H1 (cell line): ENCODE measurements at regions not wholly inside any gene's neighbourhood (a gene's known extent, or its start where the extent isn't known, plus 50 kb on each side); places are given as distances from the start of the nearest gene placed in this dataset.

Experiments used
- CTCF ChIA-PET: fragments of 300-600 bp; sonication (Branson Sonifier 250); formaldehyde crosslinking; loops from one replicate; lab custom pipeline; 2021; ENCODE audit not compliant: partially characterized antibody; lab: Charles Lee
- POLR2A ChIA-PET: fragments of 300-600 bp; sonication (Branson Sonifier 250); formaldehyde crosslinking; loops from one replicate; lab custom pipeline; 2021; ENCODE audit warnings: inconsistent platforms; ENCODE audit not compliant: partially characterized antibody; lab: Charles Lee
- DNase-seq, 2 experiments: peaks; one replicate each; pipeline versions ENCODE4 v3.0.0 to v3.0.0-alpha.2; 2010 to 2022; ENCODE audit warnings: low spot score in 2 of 2, low read depth in 1 of 2, mixed read lengths in 1 of 2
- FAIRE-seq: peaks from 2 replicates; lab custom pipeline; 2011; peaks lifted over from hg19 to GRCh38; lab: Jason Lieb, UNC
- H2AFZ ChIP-seq: 2 replicates; pipeline ENCODE4 v1.8.1; 2012; ENCODE audit warnings: low read length, inconsistent platforms
- H2AK5ac ChIP-seq: 2 replicates; pipeline ENCODE4 v1.6.1; 2013; ENCODE audit warnings: low read depth, low read length
- H2BK120ac ChIP-seq: replicated peaks from 2 replicates; pipeline ENCODE3; 2013; ENCODE audit warnings: low read depth, low read length, inconsistent platforms
- H2BK12ac ChIP-seq: 2 replicates; pipeline ENCODE4 v1.6.1; 2013; ENCODE audit warnings: low read depth, low read length
- H2BK15ac ChIP-seq: 2 replicates; pipeline ENCODE4 v1.6.1; 2013; ENCODE audit warnings: low read length
- H2BK20ac ChIP-seq: 2 replicates; pipeline ENCODE4 v1.6.1; 2013; ENCODE audit warnings: low read length
- H2BK5ac ChIP-seq: 2 replicates; pipeline ENCODE4 v1.6.1; 2013; ENCODE audit warnings: low read depth, low read length
- H3K14ac ChIP-seq: 2 replicates; pipeline ENCODE4 v1.6.1; 2013; ENCODE audit warnings: inconsistent platforms; ENCODE audit not compliant: insufficient read length
- H3K18ac ChIP-seq: 2 replicates; pipeline ENCODE4 v1.6.1; 2013; ENCODE audit warnings: low read length; ENCODE audit errors: extremely low read depth
- H3K23ac ChIP-seq: 2 replicates; pipeline ENCODE4 v1.6.1; 2013; ENCODE audit warnings: inconsistent platforms; ENCODE audit not compliant: insufficient read length
- H3K23me2 ChIP-seq: 2 replicates; pipeline ENCODE4 v1.6.1; 2013; ENCODE audit warnings: low read depth, low read length
- H3K27ac ChIP-seq: 2 replicates; pipeline ENCODE4 v1.6.1; 2011; ENCODE audit warnings: low read depth, low read length, inconsistent platforms
- H3K27me3 ChIP-seq, 4 experiments: replicated peaks in 1 of 4; 1 replicate in 1 of 4; 2 replicates in 3 of 4; pipeline versions ENCODE4 v1.6.1 to v1.8.1; 2011 to 2013; ENCODE audit warnings: low read length in 3 of 4, mild to moderate bottlenecking in 3 of 4, inconsistent platforms in 2 of 4, mixed read lengths in 2 of 4, moderate library complexity in 1 of 4; ENCODE audit not compliant: control insufficient read depth in 3 of 4, insufficient read depth in 3 of 4; ENCODE audit errors: extremely low read depth in 1 of 4
- H3K36me3 ChIP-seq, 4 experiments: 2 replicates each; pipeline versions ENCODE4 v1.6.1 to v1.8.1; 2011 to 2013; ENCODE audit warnings: mild to moderate bottlenecking in 4 of 4, low read length in 3 of 4, moderate library complexity in 2 of 4, control low read depth in 1 of 4, inconsistent platforms in 1 of 4; ENCODE audit not compliant: insufficient read depth in 4 of 4, control insufficient read depth in 2 of 4
- H3K4ac ChIP-seq: replicated peaks from 2 replicates; pipeline ENCODE3; 2013; ENCODE audit warnings: low read length, low read depth, mixed read lengths, inconsistent platforms; ENCODE audit not compliant: insufficient read length
- H3K4me1 ChIP-seq, 4 experiments: replicated peaks in 1 of 4; 1 replicate in 1 of 4; 2 replicates in 3 of 4; pipeline versions ENCODE4 v1.6.1 to v1.8.1; 2011 to 2013; ENCODE audit warnings: low read length in 3 of 4, inconsistent platforms in 2 of 4, mixed read lengths in 1 of 4; ENCODE audit not compliant: insufficient read depth in 4 of 4, control insufficient read depth in 3 of 4
- H3K4me2 ChIP-seq, 2 experiments: 2 replicates each; pipeline versions ENCODE4 v1.6.1 to v1.8.1; 2011 to 2013; ENCODE audit warnings: low read depth in 2 of 2, low read length in 2 of 2, control low read depth in 1 of 2, inconsistent platforms in 1 of 2, mild to moderate bottlenecking in 1 of 2; ENCODE audit not compliant: insufficient read depth in 1 of 2
- H3K4me3 ChIP-seq, 4 experiments: fragments of 200-600, 300-600 bp in 1 of 4; sonication (generic), shearing (Covaris generic), sonication (Bioruptor Twin) in 1 of 4; 2 replicates each; pipeline versions ENCODE4 v1.5.1 to v1.8.1; 2011 to 2016; ENCODE audit warnings: low read length in 4 of 4, low read depth in 3 of 4, control low read depth in 2 of 4, inconsistent platforms in 2 of 4, mild to moderate bottlenecking in 2 of 4, mixed read lengths in 1 of 4, moderate library complexity in 1 of 4; ENCODE audit not compliant: insufficient read depth in 2 of 4; ENCODE audit errors: extremely low read depth in 1 of 4
- H3K56ac ChIP-seq: replicated peaks from 2 replicates; pipeline ENCODE3; 2013; ENCODE audit warnings: low read depth, mild to moderate bottlenecking, mixed read lengths, low read length, inconsistent platforms; ENCODE audit not compliant: insufficient read length
- H3K79me1 ChIP-seq: 2 replicates; pipeline ENCODE4 v1.6.1; 2013; ENCODE audit warnings: low read depth, low read length, control low read depth
- H3K79me2 ChIP-seq, 2 experiments: 2 replicates each; pipeline versions ENCODE4 v1.6.1 to v1.8.1; 2012 to 2013; ENCODE audit warnings: low read length in 2 of 2, mild to moderate bottlenecking in 2 of 2, inconsistent platforms in 1 of 2; ENCODE audit not compliant: insufficient read depth in 2 of 2, control insufficient read depth in 1 of 2
- H3K9ac ChIP-seq, 4 experiments: replicated peaks in 1 of 4; 1 replicate in 1 of 4; 2 replicates in 3 of 4; pipeline versions ENCODE4 v1.6.1 to v1.8.1; 2011 to 2013; ENCODE audit warnings: low read depth in 3 of 4, low read length in 3 of 4, control low read depth in 2 of 4, mild to moderate bottlenecking in 2 of 4, moderate library complexity in 2 of 4, inconsistent platforms in 1 of 4; ENCODE audit errors: extremely low read depth in 1 of 4
- H3K9me3 ChIP-seq, 2 experiments: 2 replicates each; pipeline versions ENCODE4 v1.6.1 to v1.8.1; 2012 to 2013; ENCODE audit warnings: mild to moderate bottlenecking in 2 of 2, moderate library complexity in 2 of 2, control low read depth in 1 of 2, inconsistent platforms in 1 of 2, low read depth in 1 of 2, low read length in 1 of 2, mixed read lengths in 1 of 2; ENCODE audit not compliant: insufficient read depth in 2 of 2
- H4K20me1 ChIP-seq, 2 experiments: replicated peaks in 1 of 2; 2 replicates each; pipeline versions ENCODE3 to v1.8.1; 2011 to 2013; ENCODE audit warnings: inconsistent platforms in 2 of 2, low read length in 2 of 2, mild to moderate bottlenecking in 1 of 2; ENCODE audit not compliant: insufficient read depth in 2 of 2, control insufficient read depth in 1 of 2
- H4K5ac ChIP-seq: 2 replicates; pipeline ENCODE4 v1.6.1; 2013; ENCODE audit warnings: low read length, low read depth, mixed read lengths, inconsistent platforms; ENCODE audit not compliant: insufficient read length
- H4K8ac ChIP-seq: 2 replicates; pipeline ENCODE4 v1.8.0; 2013; ENCODE audit warnings: mild to moderate bottlenecking, moderate library complexity, low read length, inconsistent platforms; ENCODE audit not compliant: insufficient read depth; ENCODE audit errors: extremely low read depth
- H4K91ac ChIP-seq: replicated peaks from 2 replicates; pipeline ENCODE3; 2013; ENCODE audit warnings: low read length, mixed read lengths, inconsistent platforms; ENCODE audit not compliant: insufficient read length
- CREB1 ChIP-seq: IDR thresholded peaks from 2 replicates; pipeline ENCODE4 v1.6.1; 2012; ENCODE audit warnings: inconsistent platforms
- CTCF ChIP-seq, 3 experiments: IDR thresholded peaks; 1 replicate in 2 of 3; 2 replicates in 1 of 3; pipeline versions ENCODE4 v1.5.1 to v1.6.1; 2011; ENCODE audit warnings: low read length in 3 of 3, mild to moderate bottlenecking in 3 of 3, inconsistent platforms in 2 of 3, low read depth in 1 of 3, moderate library complexity in 1 of 3; ENCODE audit not compliant: insufficient read depth in 1 of 3; ENCODE audit errors: control extremely low read depth in 1 of 3
- HDAC2 ChIP-seq, 2 experiments: fragments of 300-600 bp in 1 of 2; sonication (generic) in 1 of 2; IDR thresholded peaks; 2 replicates each; pipeline ENCODE4 v1.6.1; 2011 to 2012; ENCODE audit warnings: low read depth in 2 of 2, low read length in 2 of 2, mild to moderate bottlenecking in 2 of 2, moderate library complexity in 2 of 2, borderline replicate concordance in 1 of 2, inconsistent platforms in 1 of 2
- RAD21 ChIP-seq, 2 experiments: IDR thresholded peaks in 1 of 2; conservative IDR thresholded peaks in 1 of 2; 2 replicates each; pipeline ENCODE4 v1.6.1; 2011; ENCODE audit warnings: low read depth in 2 of 2, low read length in 2 of 2, improper control_type of control experiment in 1 of 2, inconsistent platforms in 1 of 2, mild to moderate bottlenecking in 1 of 2, moderate library complexity in 1 of 2
- TAF7 ChIP-seq: optimal IDR thresholded peaks from 2 replicates; pipeline ENCODE3; 2011; ENCODE audit warnings: low read depth, mild to moderate bottlenecking, inconsistent platforms, low read length, moderate library complexity, borderline replicate concordance
- WGBS, 2 experiments: shearing (Covaris generic) in 1 of 2; methylation state at CpG; one replicate each; pipeline versions ENCODE4 v1.1.6 to v1.1.7; 2013 to 2015; ENCODE audit warnings: low lambda C conversion rate in 2 of 2, mixed read lengths in 2 of 2, inconsistent platforms in 1 of 2, low coverage in 1 of 2, missing lambda C conversion rate in 1 of 2; ENCODE audit not compliant: insufficient replicate concordance in 2 of 2, insufficient coverage in 1 of 2, insufficient read length in 1 of 2; ENCODE audit errors: extremely low coverage in 1 of 2, missing lambda C conversion rate in 1 of 2; 5-methylcytosine and 5-hydroxymethylcytosine counted together

GRCh38 chr5:129852747-129853352 is 51.4 kb upstream of the CHSY3 start:
- no peak overlapping the region for H2AFZ ChIP-seq

More at GRCh38 chr5:129852747-129853352, 51.4 kb upstream of the CHSY3 start:
- Histone ChIP-seq H4K91ac (no peak overlapping the region), H3K4me3 (no peak overlapping the region), H3K56ac (no peak overlapping the region), H3K4me1 (no peaks in the 10 kb centered on the region), H4K8ac (no peak overlapping the region), H2BK12ac (no peak overlapping the region), H3K23ac (no peak overlapping the region), H4K5ac (no peak overlapping the region), H3K27me3 (no peaks in the 10 kb centered on the region), H2AK5ac (no peak overlapping the region), H3K4ac (no peak overlapping the region), H3K9me3 (no peaks in the 10 kb centered on the region), H3K14ac (no peak overlapping the region), H3K36me3 (no peaks in the 10 kb centered on the region), H3K79me1 (no peaks in the 10 kb centered on the region), H2BK20ac (no peak overlapping the region), H2BK5ac (no peak overlapping the region), H4K20me1 (no peaks in the 10 kb centered on the region), H3K9ac (no peak overlapping the region), H2BK120ac (no peak overlapping the region), H3K79me2 (no peaks in the 10 kb centered on the region), H3K4me2 (no peak overlapping the region), H3K18ac (no peak overlapping the region), H3K23me2 (no peaks in the 10 kb centered on the region), H3K27ac (no peak overlapping the region), H2BK15ac (no peak overlapping the region)
- TF ChIP-seq CTCF (IDR thresholded peaks at IDR 0.05; ENCODE audit: control extremely low read depth in 1 of 3, insufficient read depth in 1 of 3, low read depth in 1 of 3, low read length in 3 of 3) (peak; percentile 88 to 91 (median 89)), HDAC2 (IDR thresholded peaks at IDR 0.05; ENCODE audit: borderline replicate concordance in 1 of 2, low read depth in 2 of 2, low read length in 2 of 2) (no peak), RAD21 (IDR thresholded peaks at IDR 0.05 in 1 of 2, conservative IDR thresholded peaks at IDR 0.05 in 1 of 2; ENCODE audit: low read depth in 2 of 2, low read length in 2 of 2) (peak; percentile 93 to 96), CREB1 (0 out of 2 replicates have a peak, but pooled peaks have one; percentile 32), TAF7 (no peak)
- DNase-seq (peak; percentile 41 to 94), FAIRE-seq (peak; percentile 77)
- CTCF ChIA-PET, result interaction anchor here (0.6 to 9.5 kb wide), 29 partner anchors 8 to 429 kb away, joined by 3 to 290 read pairs (median 4); no protein-coding TSS in a partner anchor
- 44% methylated on average over 6 of the region's 6 CpGs; no CpG with 5 or more reads in 1 of the 2 experiments for WGBS, 2 experiments
- POLR2A ChIA-PET, result interaction anchor here (1.2 to 1.4 kb wide), 2 partner anchors 81 to 83 kb away, joined by 3 to 5 read pairs; no protein-coding TSS in a partner anchor
